Upper lobe of left lung (tissue), 4 donors: ENCODE measurements at regions not wholly inside any gene's neighbourhood (a gene's known extent, or its start where the extent isn't known, plus 50 kb on each side); places are given as distances from the start of the nearest gene placed in this dataset.
"Not testable (repeated sequence)": the region's sequence is repeated elsewhere in the genome, so short reads cannot be mapped to it uniquely, and the experiment has no call there.

Experiments used
- CTCF ChIP-seq, 6 experiments: fragments of 450-650 bp in 4 of 6; fragments of 200-600 bp in 2 of 6; sonication (generic) in 2 of 6; IDR thresholded peaks; one replicate each; pipeline ENCODE4 v1.5.1; 2016 to 2019; ENCODE audit warnings: antibody characterized with exemption in 6 of 6
- EP300 ChIP-seq, 4 donors: sonication (generic); formaldehyde crosslinking; IDR thresholded peaks; one replicate each; pipeline ENCODE4 v1.5.1; 2017; ENCODE audit warnings: antibody characterized with exemption in 4 of 4, control low read depth in 2 of 4
- POLR2A ChIP-seq, 4 donors: fragments of 450-650 bp; IDR thresholded peaks; one replicate each; pipeline ENCODE4 v1.5.1; 2016 to 2017; ENCODE audit warnings: antibody characterized with exemption in 4 of 4, mild to moderate bottlenecking in 2 of 4
- POLR2AphosphoS5 ChIP-seq, 2 donors: sonication (generic); formaldehyde crosslinking; IDR thresholded peaks; one replicate each; pipeline ENCODE4 v1.5.1; 2017; ENCODE audit warnings: antibody characterized with exemption in 2 of 2

- not testable (repeated sequence) for TF ChIP-seq CTCF, POLR2AphosphoS5, EP300, POLR2A (IDR thresholded peaks at IDR 0.05)
Observed at GRCh38 chr2:87461671-87462070, 286.2 kb upstream of the PLGLB2 start.
